Transverse colon (tissue), 4 donors: ENCODE measurements at regions not wholly inside any gene's neighbourhood (a gene's known extent, or its start where the extent isn't known, plus 50 kb on each side); places are given as distances from the start of the nearest gene placed in this dataset.

Experiments used
- DNase-seq: peaks from one replicate; pipeline ENCODE4 v3.0.0-alpha.2; 2019
- H3K27ac ChIP-seq, 4 donors: fragments of 200-600 bp; sonication (generic); 2 replicates each; pipeline ENCODE4 v1.5.1; 2016 to 2018; ENCODE audit warnings: inconsistent platforms in 4 of 4
- H3K27me3 ChIP-seq: fragments of 200-600 bp; sonication (generic); 2 replicates; pipeline ENCODE4 v1.5.1; 2017; ENCODE audit warnings: inconsistent platforms
- H3K36me3 ChIP-seq, 4 donors: fragments of 200-600 bp; sonication (generic); 2 replicates each; pipeline ENCODE4 v1.5.1; 2017 to 2019; ENCODE audit warnings: inconsistent platforms in 4 of 4
- H3K4me1 ChIP-seq, 4 donors: fragments of 200-600 bp; sonication (generic); 2 replicates each; pipeline ENCODE4 v1.5.1; 2017 to 2020; ENCODE audit warnings: inconsistent platforms in 4 of 4
- H3K4me3 ChIP-seq, 4 donors: fragments of 200-600 bp; sonication (generic); 1 replicate in 1 of 4; 2 replicates in 3 of 4; pipeline versions ENCODE4 v1.5.1 to v1.6.1; 2017 to 2019; ENCODE audit warnings: inconsistent platforms in 4 of 4
- H3K9me3 ChIP-seq, 2 donors: fragments of 200-600 bp; sonication (generic); 2 replicates each; pipeline ENCODE4 v1.5.1; 2017 to 2019; ENCODE audit warnings: inconsistent platforms in 2 of 2
- EP300 ChIP-seq: sonication (generic); formaldehyde crosslinking; IDR thresholded peaks from one replicate; pipeline ENCODE4 v1.6.1; 2017; ENCODE audit warnings: antibody characterized with exemption, low read depth
- POLR2A ChIP-seq: fragments of 450-650 bp; IDR thresholded peaks from one replicate; pipeline ENCODE4 v1.6.1; 2016; ENCODE audit warnings: antibody characterized with exemption, mild to moderate bottlenecking, moderate library complexity
- POLR2AphosphoS5 ChIP-seq, 3 donors: sonication (generic); formaldehyde crosslinking; IDR thresholded peaks; one replicate each; pipeline ENCODE4 v1.6.1; 2016; ENCODE audit warnings: antibody characterized with exemption in 3 of 3
- WGBS, 2 donors: methylation state at CpG; one replicate each; pipeline ENCODE4 v1.1.5; 2018; ENCODE audit warnings: low coverage in 1 of 2; 5-methylcytosine and 5-hydroxymethylcytosine counted together
- in situ Hi-C, 4 donors: fragments of 200-750 bp; cut with MboI; loops; one replicate each; pipeline versions ENCODE4 v1.15.0 to v1.15.1; 2017; ENCODE audit warnings: low sequenced_read_pairs in 3 of 4, low pct_ligation_motif_present in 1 of 4, low pct_unique_long_range_greater_than_20kb in 1 of 4
- intact Hi-C: fragments of 100-400 bp; cut with DNase I; formaldehyde crosslinking; loops from one replicate; pipeline ENCODE4 v1.15.1; 2023; ENCODE audit warnings: low total_unique reads
- TF ChIP-seq, protein P1 (sequence below), 5 experiments: fragments of 200-600 bp in 3 of 5; fragments of 450-650 bp in 2 of 5; sonication (generic) in 3 of 5; IDR thresholded peaks; 1 replicate in 2 of 5; 2 replicates in 3 of 5; pipeline ENCODE4 v1.5.1; 2016 to 2017; ENCODE audit warnings: antibody characterized with exemption in 5 of 5, inconsistent platforms in 3 of 5, mild to moderate bottlenecking in 2 of 5, moderate library complexity in 1 of 5

DNA sequence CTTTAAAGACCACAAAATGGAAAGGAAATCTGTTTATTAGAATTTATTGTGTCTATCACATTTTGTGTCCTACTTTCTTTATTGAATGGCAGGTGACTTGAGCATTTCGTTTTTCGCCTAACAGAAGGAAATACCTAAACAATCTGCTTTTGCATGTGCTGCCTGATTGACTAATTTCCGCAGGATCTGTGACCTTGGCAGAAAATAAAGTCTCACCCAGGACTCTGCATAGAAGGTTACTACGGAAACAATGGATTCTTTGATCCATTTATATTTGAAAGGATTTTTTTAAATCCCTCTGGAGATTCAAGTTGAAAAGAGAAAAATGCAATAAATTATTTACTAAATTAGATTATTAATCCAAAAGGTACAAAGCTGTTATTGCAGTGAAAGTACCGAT is 61.0 kb upstream of the CAST start:
- TF ChIP-seq EP300 (no peak), POLR2AphosphoS5 (IDR thresholded peaks at IDR 0.05) (no peak)

DNA sequence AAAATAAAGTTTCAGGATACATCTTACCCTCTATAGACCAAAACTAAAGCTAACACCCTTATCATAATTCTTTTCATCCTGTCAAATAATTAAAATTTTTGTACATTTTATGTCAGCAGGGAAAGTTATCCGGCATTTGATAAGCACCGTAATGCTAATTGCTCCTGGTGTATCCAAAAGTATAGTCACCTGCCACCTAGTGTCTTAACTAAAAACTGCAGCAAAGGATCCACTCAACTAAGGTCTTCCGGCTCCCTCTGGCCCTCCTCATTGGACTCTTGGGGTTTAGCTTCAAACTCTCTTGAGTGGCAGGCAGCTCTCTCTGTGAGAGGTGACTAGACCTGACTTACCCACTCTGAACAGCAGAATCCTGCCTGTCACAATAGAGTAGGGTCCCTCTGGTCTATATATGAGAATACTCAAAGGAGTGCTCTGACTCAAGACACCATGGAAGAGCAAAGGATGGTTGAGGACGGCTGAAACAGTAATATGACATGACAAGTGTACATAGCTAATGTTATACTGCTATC is 60.4 kb upstream of the CAST start:
- WGBS, 2 donors, result 0 to 14% methylated on average over 2 to 4 of the region's 4 CpGs
- intact Hi-C loops, result loop anchor here (5.0 kb wide), 1 partner anchor 254 kb away; no protein-coding TSS in a partner anchor
- in situ Hi-C loops, result loop anchor here (5.0 to 25.0 kb wide), 4 partner anchors 561 to 747 kb away; no protein-coding TSS in a partner anchor

More for the DNA sequence above, 61.0 kb upstream of the CAST start:
- DNase-seq, result no peak
- WGBS, 2 donors, result 57 to 63% methylated on average over 5 of the region's 5 CpGs
- Histone ChIP-seq H3K27ac (no peak overlapping the region), H3K27me3 (no peaks in the 10 kb centered on the region), H3K9me3 (no peaks in the 10 kb centered on the region), H3K4me3 (no peak overlapping the region), H3K4me1 (no peaks in the 10 kb centered on the region), H3K36me3 (no peaks in the 10 kb centered on the region)
- intact Hi-C loops (loop anchor here (5.0 kb wide), 1 partner anchor 254 kb away; no protein-coding TSS in a partner anchor), in situ Hi-C loops (loop anchor here (5.0 to 25.0 kb wide), 4 partner anchors 561 to 746 kb away; no protein-coding TSS in a partner anchor)

DNA sequence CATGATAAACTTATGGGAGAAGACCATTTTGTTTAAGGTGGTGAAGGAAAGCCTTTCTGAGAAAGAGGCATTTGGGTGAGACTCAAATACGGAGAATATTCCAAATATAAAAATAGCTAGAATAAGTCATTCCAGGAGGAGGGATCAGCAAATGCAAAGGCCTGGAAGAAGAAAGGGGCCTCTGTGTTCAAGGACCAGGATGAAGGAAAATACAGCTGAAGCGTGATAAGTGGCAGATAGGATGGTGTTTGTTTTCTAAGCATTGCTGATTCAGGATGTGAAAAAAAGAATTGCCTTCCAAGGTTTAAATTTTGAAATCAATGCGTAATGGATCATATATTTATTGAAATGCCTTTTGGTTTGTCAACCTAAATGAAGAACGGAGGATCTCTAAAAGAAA is 59.4 kb upstream of the CAST start:
- Histone ChIP-seq H3K36me3 (no peaks in the 10 kb centered on the region), H3K27me3 (no peaks in the 10 kb centered on the region), H3K4me3 (no peak overlapping the region), H3K9me3 (no peaks in the 10 kb centered on the region), H3K27ac (no peak overlapping the region), H3K4me1 (no peaks in the 10 kb centered on the region)
- 78 to 83% methylated on average over 4 of the region's 4 CpGs for WGBS, 2 donors
- no peak for DNase-seq
- TF ChIP-seq POLR2AphosphoS5 (IDR thresholded peaks at IDR 0.05) (no peak), POLR2A (no peak), EP300 (no peak)
- TF ChIP-seq, protein P1, sequence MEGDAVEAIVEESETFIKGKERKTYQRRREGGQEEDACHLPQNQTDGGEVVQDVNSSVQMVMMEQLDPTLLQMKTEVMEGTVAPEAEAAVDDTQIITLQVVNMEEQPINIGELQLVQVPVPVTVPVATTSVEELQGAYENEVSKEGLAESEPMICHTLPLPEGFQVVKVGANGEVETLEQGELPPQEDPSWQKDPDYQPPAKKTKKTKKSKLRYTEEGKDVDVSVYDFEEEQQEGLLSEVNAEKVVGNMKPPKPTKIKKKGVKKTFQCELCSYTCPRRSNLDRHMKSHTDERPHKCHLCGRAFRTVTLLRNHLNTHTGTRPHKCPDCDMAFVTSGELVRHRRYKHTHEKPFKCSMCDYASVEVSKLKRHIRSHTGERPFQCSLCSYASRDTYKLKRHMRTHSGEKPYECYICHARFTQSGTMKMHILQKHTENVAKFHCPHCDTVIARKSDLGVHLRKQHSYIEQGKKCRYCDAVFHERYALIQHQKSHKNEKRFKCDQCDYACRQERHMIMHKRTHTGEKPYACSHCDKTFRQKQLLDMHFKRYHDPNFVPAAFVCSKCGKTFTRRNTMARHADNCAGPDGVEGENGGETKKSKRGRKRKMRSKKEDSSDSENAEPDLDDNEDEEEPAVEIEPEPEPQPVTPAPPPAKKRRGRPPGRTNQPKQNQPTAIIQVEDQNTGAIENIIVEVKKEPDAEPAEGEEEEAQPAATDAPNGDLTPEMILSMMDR (IDR thresholded peaks at IDR 0.05), result no peak
- in situ Hi-C loops (loop anchor here (5.0 to 25.0 kb wide), 4 partner anchors 560 to 748 kb away; no protein-coding TSS in a partner anchor), intact Hi-C loops (loop anchor here (5.0 kb wide), 1 partner anchor 255 kb away; no protein-coding TSS in a partner anchor)

More for the DNA sequence above, 60.4 kb upstream of the CAST start:
- Histone ChIP-seq H3K27me3 (no peaks in the 10 kb centered on the region), H3K4me1 (no peaks in the 10 kb centered on the region), H3K9me3 (no peaks in the 10 kb centered on the region), H3K36me3 (no peaks in the 10 kb centered on the region), H3K27ac (no peak overlapping the region), H3K4me3 (no peak overlapping the region)
- peak; percentile 33 for DNase-seq
- TF ChIP-seq, protein P1 (IDR thresholded peaks at IDR 0.05), result peak; percentile 77 to 86 (median 83)
- no peak for TF ChIP-seq POLR2A

DNA sequence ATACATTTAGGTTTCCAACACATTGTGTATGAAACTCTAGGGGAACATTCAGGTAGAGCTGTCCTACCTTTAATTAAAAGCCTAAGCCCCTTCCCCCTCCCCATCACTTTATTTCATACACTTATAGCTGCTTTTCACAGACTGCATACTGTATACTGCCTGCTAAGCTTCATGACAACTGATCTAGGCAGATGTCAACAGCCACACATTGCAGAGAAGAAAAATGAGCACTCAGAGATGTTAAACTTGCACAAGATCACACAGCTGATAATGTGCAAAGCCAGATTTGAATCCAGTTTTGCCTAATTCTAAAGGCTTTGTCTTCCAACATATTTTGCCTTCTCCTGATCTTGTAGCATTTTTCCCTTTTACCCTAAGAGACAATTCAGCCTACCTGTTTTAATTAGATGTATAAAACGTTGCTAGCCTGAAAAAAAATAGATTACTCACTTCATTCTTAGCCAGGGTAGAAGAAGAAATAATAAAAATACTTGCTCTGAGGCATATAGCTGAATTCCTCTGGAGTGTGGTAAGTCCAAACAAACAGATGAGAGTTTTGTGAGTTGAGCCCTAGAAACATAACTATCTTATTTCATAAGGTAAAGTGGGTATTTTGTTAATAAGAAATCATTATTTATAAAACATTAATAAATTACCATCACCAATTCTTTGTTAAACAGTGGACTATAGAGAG is 56.9 kb upstream of the CAST start:
- WGBS, 2 donors, result 44 to 46% methylated on average over 1 of the region's 1 CpG
- in situ Hi-C loops, result loop anchor here (5.0 to 25.0 kb wide), 4 partner anchors 258 to 750 kb away; no protein-coding TSS in a partner anchor
- H3K36me3 ChIP-seq, result no peaks in the 10 kb centered on the region
- no peaks in the 10 kb centered on the region for H3K4me1 ChIP-seq
- no peak for DNase-seq
- no peak overlapping the region for H3K27ac ChIP-seq
- TF ChIP-seq EP300 (no peak), POLR2A (no peak), POLR2AphosphoS5 (IDR thresholded peaks at IDR 0.05) (no peak)
- TF ChIP-seq, protein P1 (IDR thresholded peaks at IDR 0.05), result no peak
- intact Hi-C loops, result no loop called here
- H3K27me3 ChIP-seq, result no peaks in the 10 kb centered on the region
- H3K9me3 ChIP-seq, result no peaks in the 10 kb centered on the region
- H3K4me3 ChIP-seq, result no peak overlapping the region
